K562 (cell line): ENCODE measurements at regions not wholly inside any gene's neighbourhood (a gene's known extent, or its start where the extent isn't known, plus 50 kb on each side); places are given as distances from the start of the nearest gene placed in this dataset.

Source experiments
- ATAC-seq: fragments of 200-7000 bp; cut with Tn5 transposase; 3 replicates; pipeline ENCODE4 v1.9.1; 2020; ENCODE audit warnings: moderate library complexity
- BruUV-seq: library from RNA; stranded (reverse); fragments of 400-500 nt; replicated peaks from 2 replicates; lab custom pipeline; 2021; lab: Mats Ljungman, UMichigan
- CTCF ChIA-PET: fragments of 300-600 bp; formaldehyde crosslinking; extraction: SDS; loops from one replicate; lab custom pipeline; 2021; ENCODE audit warnings: low intra/inter-chr PET ratio; lab: Yijun Ruan, JAX
- POLR2A ChIA-PET: fragments of 300-600, 350-650 bp; sonication (Branson Sonifier 250); formaldehyde crosslinking; extraction: SDS; loops from one replicate; lab custom pipeline; 2021; ENCODE audit warnings: antibody characterized with exemption, inconsistent platforms; lab: Yijun Ruan, JAX
- DNase-seq, 4 experiments: peaks; one replicate each; pipeline versions ENCODE4 v3.0.0 to v3.0.0-alpha.2; 2011 to 2018; ENCODE audit warnings: low spot score in 3 of 4, mixed read lengths in 3 of 4; ENCODE audit errors: extremely low read depth in 1 of 4
- FAIRE-seq: peaks from 2 replicates; lab custom pipeline; 2011; peaks lifted over from hg19 to GRCh38; lab: Jason Lieb, UNC
- H2AFZ ChIP-seq: 2 replicates; pipeline ENCODE4 v1.6.0; 2011; ENCODE audit warnings: low read depth, low read length, control low read depth, inconsistent platforms
- H3K27ac ChIP-seq: fragments of 200-600 bp; 3 replicates; pipeline ENCODE4 v1.8.0; 2011; ENCODE audit warnings: low read depth, mild to moderate bottlenecking, control low read depth, inconsistent platforms, low read length, moderate library complexity, mixed read lengths; ENCODE audit errors: extremely low read depth
- H3K27me3 ChIP-seq, 2 experiments: fragments of 300-600 bp in 1 of 2; 2 replicates in 1 of 2; 3 replicates in 1 of 2; pipeline versions ENCODE4 v1.6.0 to v1.8.0; 2011; ENCODE audit warnings: inconsistent platforms in 2 of 2, low read length in 2 of 2, mild to moderate bottlenecking in 1 of 2, mixed read lengths in 1 of 2, moderate library complexity in 1 of 2; ENCODE audit not compliant: control insufficient read depth in 2 of 2, insufficient read depth in 2 of 2
- H3K36me3 ChIP-seq: fragments of 300-600 bp; 3 replicates; pipeline ENCODE4 v1.8.0; 2011; ENCODE audit warnings: mild to moderate bottlenecking, low read length, inconsistent platforms; ENCODE audit not compliant: control insufficient read depth, insufficient read depth
- H3K4me1 ChIP-seq, 2 experiments: fragments of 200-600 bp in 1 of 2; replicated peaks in 1 of 2; 2 replicates in 1 of 2; 3 replicates in 1 of 2; pipeline versions ENCODE4 v1.5.1 to v1.8.0; 2011; ENCODE audit warnings: inconsistent platforms in 2 of 2, low read length in 2 of 2, mild to moderate bottlenecking in 1 of 2, mixed read lengths in 1 of 2, moderate library complexity in 1 of 2; ENCODE audit not compliant: control insufficient read depth in 2 of 2, insufficient read depth in 2 of 2
- H3K4me2 ChIP-seq: 2 replicates; pipeline ENCODE4 v1.6.1; 2011; ENCODE audit warnings: low read length, control low read depth, inconsistent platforms, mixed read lengths; ENCODE audit not compliant: insufficient read depth
- H3K4me3 ChIP-seq: fragments of 200-600 bp; sonication (generic), shearing (Covaris generic); 2 replicates; pipeline ENCODE4 v1.5.1; 2016; ENCODE audit warnings: control low read depth, inconsistent platforms
- H3K79me2 ChIP-seq: fragments of 200-600 bp; 3 replicates; pipeline ENCODE4 v1.8.0; 2011; ENCODE audit warnings: low read length, inconsistent platforms; ENCODE audit not compliant: control insufficient read depth, insufficient read depth
- H3K9ac ChIP-seq, 2 experiments: 2 replicates each; pipeline versions ENCODE4 v1.6.0 to v1.6.1; 2011; ENCODE audit warnings: low read depth in 2 of 2, low read length in 2 of 2, control low read depth in 1 of 2, inconsistent platforms in 1 of 2, mild to moderate bottlenecking in 1 of 2, mixed read lengths in 1 of 2; ENCODE audit not compliant: insufficient read depth in 1 of 2
- H3K9me1 ChIP-seq: one replicate; pipeline ENCODE4 v1.6.0; 2011; ENCODE audit warnings: inconsistent platforms, mild to moderate bottlenecking, low read length, moderate library complexity; ENCODE audit not compliant: control insufficient read depth, insufficient read depth
- H3K9me3 ChIP-seq: replicated peaks from 2 replicates; pipeline ENCODE4 v1.5.1; 2011; ENCODE audit warnings: low read depth, low read length, inconsistent platforms; ENCODE audit not compliant: control insufficient read depth, insufficient read depth
- H4K20me1 ChIP-seq: replicated peaks from 2 replicates; pipeline ENCODE4 v1.6.1; 2011; ENCODE audit warnings: low read length, inconsistent platforms, mixed read lengths; ENCODE audit not compliant: control insufficient read depth, insufficient read depth
- DNMT1 ChIP-seq: fragments of 450-650 bp; IDR thresholded peaks from 2 replicates; pipeline ENCODE4 v1.6.1; 2016; ENCODE audit warnings: antibody characterized with exemption, mild to moderate bottlenecking
- FOXK1 ChIP-seq: sonication (generic); formaldehyde crosslinking; IDR thresholded peaks from 2 replicates; pipeline ENCODE4 v1.8.0; 2022; ENCODE audit warnings: missing genetic modification reagents, mild to moderate bottlenecking, borderline replicate concordance
- HNRNPL ChIP-seq: fragments of 200-400 bp; formaldehyde crosslinking; IDR thresholded peaks from 2 replicates; pipeline ENCODE4 v1.6.1; 2017; ENCODE audit warnings: low read depth, mild to moderate bottlenecking, low read length
- ILK ChIP-seq: fragments of 450-650 bp; IDR thresholded peaks from 2 replicates; pipeline ENCODE4 v1.6.1; 2016; ENCODE audit warnings: missing genetic modification characterization, low read depth, mild to moderate bottlenecking, missing compliant biosample characterization, moderate library complexity, borderline replicate concordance
- KLF10 ChIP-seq: fragments of 250-450 bp; sonication (Bioruptor Pico); IDR thresholded peaks from 2 replicates; pipeline ENCODE4 v1.6.1; 2021; ENCODE audit warnings: matching md5 sums
- MYNN ChIP-seq, 2 experiments: sonication (generic); formaldehyde crosslinking in 1 of 2; IDR thresholded peaks; 2 replicates each; pipeline versions ENCODE4 v1.5.0 to v1.6.1; 2016 to 2020; ENCODE audit warnings: antibody characterized with exemption in 1 of 2, missing genetic modification reagents in 1 of 2
- RCOR1 ChIP-seq, 2 experiments: IDR thresholded peaks; 2 replicates each; pipeline ENCODE4 v1.6.1; 2012; ENCODE audit warnings: low read depth in 2 of 2, low read length in 2 of 2, borderline replicate concordance in 1 of 2, improper control_type of control experiment in 1 of 2
- ZNF133 ChIP-seq: fragments of 250-450 bp; sonication (Bioruptor Pico); IDR thresholded peaks from 2 replicates; pipeline ENCODE4 v1.4.0; 2020; ENCODE audit warnings: mild to moderate bottlenecking
- ZNF347 ChIP-seq: fragments of 450-650 bp; formaldehyde crosslinking; IDR thresholded peaks from 2 replicates; pipeline ENCODE4 v1.4.0; 2020; ENCODE audit warnings: low read depth, mild to moderate bottlenecking, moderate library complexity
- ZNF57 ChIP-seq: fragments of 450-650 bp; formaldehyde crosslinking; IDR thresholded peaks from 2 replicates; pipeline ENCODE4 v1.4.0; 2020; ENCODE audit warnings: mild to moderate bottlenecking, moderate library complexity
- ZNF75A ChIP-seq: fragments of 450-650 bp; formaldehyde crosslinking; IDR thresholded peaks from 2 replicates; pipeline ENCODE4 v1.4.0; 2020; ENCODE audit warnings: mild to moderate bottlenecking
- ZNF766 ChIP-seq: fragments of 200-800 bp; sonication (Bioruptor generic); conservative IDR thresholded peaks from 2 replicates; pipeline ENCODE4 v1.6.1; 2016; ENCODE audit warnings: missing genetic modification characterization, missing compliant biosample characterization
- WGBS: fragments of 100-300 bp; shearing (Covaris generic); methylation state at CpG from one replicate; pipeline ENCODE4 v1.1.6; 2016; ENCODE audit warnings: low coverage, mixed read lengths; ENCODE audit not compliant: insufficient coverage; ENCODE audit errors: missing lambda C conversion rate; 5-methylcytosine and 5-hydroxymethylcytosine counted together
- in situ Hi-C: fragments of 300-500 bp; cut with MboI; formaldehyde crosslinking; loops from 4 replicates; pipeline ENCODE4 v1.15.0; 2018; ENCODE audit warnings: inconsistent platforms, mixed read lengths
- intact Hi-C: fragments of 100-400 bp; cut with micrococcal nuclease; formaldehyde crosslinking; loops from 2 replicates; pipeline ENCODE4 v1.14.2; 2022
- TF ChIP-seq, protein P1 (sequence below): fragments of 450-650 bp; IDR thresholded peaks from 2 replicates; pipeline ENCODE4 v1.6.1; 2018; ENCODE audit not compliant: partially characterized antibody
- TF ChIP-seq, protein P2 (sequence below): fragments of 250-450 bp; sonication (Bioruptor Pico); IDR thresholded peaks from 2 replicates; pipeline ENCODE4 v1.8.0; 2022; ENCODE audit warnings: moderate library complexity, mild to moderate bottlenecking, inconsistent platforms
- TF ChIP-seq, protein P3 (sequence below): fragments of 150-350 bp; conservative IDR thresholded peaks from 2 replicates; pipeline ENCODE4 v1.6.1; 2014; ENCODE audit warnings: low read length

DNA sequence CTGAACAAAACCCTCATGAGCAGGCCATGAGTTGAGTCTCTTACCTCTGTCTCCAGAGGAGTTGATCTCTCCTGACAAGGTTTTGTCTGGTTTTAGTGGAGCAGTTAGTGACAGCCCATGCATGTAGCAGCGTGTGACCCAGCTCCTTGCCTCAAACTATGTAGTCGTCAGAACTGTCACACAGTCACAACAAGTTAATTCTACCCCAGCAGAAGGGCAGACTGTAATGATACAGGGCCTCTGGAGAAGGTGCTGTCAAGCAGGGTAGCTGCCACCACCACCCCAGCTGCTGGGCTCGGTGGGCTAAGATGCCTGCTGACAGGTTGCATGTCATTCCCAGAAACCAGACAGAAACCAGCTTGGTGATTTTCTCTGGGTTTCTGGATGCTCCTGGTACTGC is 194.5 kb downstream of the PSAT1 start:
- Histone ChIP-seq H3K9me1 (no peaks in the 10 kb centered on the region), H3K79me2 (no peaks in the 10 kb centered on the region), H3K4me3 (no peak overlapping the region), H2AFZ (no peak overlapping the region), H3K9ac (no peak overlapping the region), H3K27ac (no peak overlapping the region), H3K27me3 (no peaks in the 10 kb centered on the region), H3K9me3 (no peaks in the 10 kb centered on the region), H3K36me3 (no peaks in the 10 kb centered on the region), H3K4me1 (no peaks in the 10 kb centered on the region), H3K4me2 (no peak overlapping the region), H4K20me1 (no peaks in the 10 kb centered on the region)
- WGBS: 0% methylated on average over 3 of the region's 3 CpGs
- CTCF ChIA-PET: no interaction called here
- DNase-seq (no peak), ATAC-seq (no peak), FAIRE-seq (no peak)
- BruUV-seq: no TSS peak
- POLR2A ChIA-PET: no interaction called here
- in situ Hi-C loops: no loop called here
- TF ChIP-seq ZNF133 (no peak), ZNF347 (CRISPR knock-in tag) (no peak), ZNF57 (CRISPR knock-in tag) (no peak), RCOR1 (IDR thresholded peaks at IDR 0.05; ENCODE audit: borderline replicate concordance in 1 of 2, low read depth in 2 of 2, low read length in 2 of 2) (no peak), MYNN (IDR thresholded peaks at IDR 0.05) (no peak), MYNN (CRISPR knock-in tag; IDR thresholded peaks at IDR 0.05) (no peak), KLF10 (CRISPR knock-in tag) (no peak), ZNF75A (no peak), HNRNPL (no peak), ZNF766 (CRISPR knock-in tag) (no peak), ILK (no peak), DNMT1 (no peak), FOXK1 (CRISPR knock-in tag) (no peak)
- TF ChIP-seq, protein P1, sequence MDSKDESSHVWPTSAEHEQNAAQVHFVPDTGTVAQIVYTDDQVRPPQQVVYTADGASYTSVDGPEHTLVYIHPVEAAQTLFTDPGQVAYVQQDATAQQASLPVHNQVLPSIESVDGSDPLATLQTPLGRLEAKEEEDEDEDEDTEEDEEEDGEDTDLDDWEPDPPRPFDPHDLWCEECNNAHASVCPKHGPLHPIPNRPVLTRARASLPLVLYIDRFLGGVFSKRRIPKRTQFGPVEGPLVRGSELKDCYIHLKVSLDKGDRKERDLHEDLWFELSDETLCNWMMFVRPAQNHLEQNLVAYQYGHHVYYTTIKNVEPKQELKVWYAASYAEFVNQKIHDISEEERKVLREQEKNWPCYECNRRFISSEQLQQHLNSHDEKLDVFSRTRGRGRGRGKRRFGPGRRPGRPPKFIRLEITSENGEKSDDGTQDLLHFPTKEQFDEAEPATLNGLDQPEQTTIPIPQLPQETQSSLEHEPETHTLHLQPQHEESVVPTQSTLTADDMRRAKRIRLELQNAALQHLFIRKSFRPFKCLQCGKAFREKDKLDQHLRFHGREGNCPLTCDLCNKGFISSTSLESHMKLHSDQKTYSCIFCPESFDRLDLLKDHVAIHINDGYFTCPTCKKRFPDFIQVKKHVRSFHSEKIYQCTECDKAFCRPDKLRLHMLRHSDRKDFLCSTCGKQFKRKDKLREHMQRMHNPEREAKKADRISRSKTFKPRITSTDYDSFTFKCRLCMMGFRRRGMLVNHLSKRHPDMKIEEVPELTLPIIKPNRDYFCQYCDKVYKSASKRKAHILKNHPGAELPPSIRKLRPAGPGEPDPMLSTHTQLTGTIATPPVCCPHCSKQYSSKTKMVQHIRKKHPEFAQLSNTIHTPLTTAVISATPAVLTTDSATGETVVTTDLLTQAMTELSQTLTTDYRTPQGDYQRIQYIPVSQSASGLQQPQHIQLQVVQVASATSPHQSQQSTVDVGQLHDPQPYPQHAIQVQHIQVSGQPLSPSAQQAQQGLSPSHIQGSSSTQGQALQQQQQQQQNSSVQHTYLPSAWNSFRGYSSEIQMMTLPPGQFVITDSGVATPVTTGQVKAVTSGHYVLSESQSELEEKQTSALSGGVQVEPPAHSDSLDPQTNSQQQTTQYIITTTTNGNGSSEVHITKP: no peak
- TF ChIP-seq, protein P2, sequence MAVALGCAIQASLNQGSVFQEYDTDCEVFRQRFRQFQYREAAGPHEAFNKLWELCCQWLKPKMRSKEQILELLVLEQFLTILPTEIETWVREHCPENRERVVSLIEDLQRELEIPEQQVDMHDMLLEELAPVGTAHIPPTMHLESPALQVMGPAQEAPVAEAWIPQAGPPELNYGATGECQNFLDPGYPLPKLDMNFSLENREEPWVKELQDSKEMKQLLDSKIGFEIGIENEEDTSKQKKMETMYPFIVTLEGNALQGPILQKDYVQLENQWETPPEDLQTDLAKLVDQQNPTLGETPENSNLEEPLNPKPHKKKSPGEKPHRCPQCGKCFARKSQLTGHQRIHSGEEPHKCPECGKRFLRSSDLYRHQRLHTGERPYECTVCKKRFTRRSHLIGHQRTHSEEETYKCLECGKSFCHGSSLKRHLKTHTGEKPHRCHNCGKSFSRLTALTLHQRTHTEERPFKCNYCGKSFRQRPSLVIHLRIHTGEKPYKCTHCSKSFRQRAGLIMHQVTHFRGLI: no peak
- TF ChIP-seq, protein P3, sequence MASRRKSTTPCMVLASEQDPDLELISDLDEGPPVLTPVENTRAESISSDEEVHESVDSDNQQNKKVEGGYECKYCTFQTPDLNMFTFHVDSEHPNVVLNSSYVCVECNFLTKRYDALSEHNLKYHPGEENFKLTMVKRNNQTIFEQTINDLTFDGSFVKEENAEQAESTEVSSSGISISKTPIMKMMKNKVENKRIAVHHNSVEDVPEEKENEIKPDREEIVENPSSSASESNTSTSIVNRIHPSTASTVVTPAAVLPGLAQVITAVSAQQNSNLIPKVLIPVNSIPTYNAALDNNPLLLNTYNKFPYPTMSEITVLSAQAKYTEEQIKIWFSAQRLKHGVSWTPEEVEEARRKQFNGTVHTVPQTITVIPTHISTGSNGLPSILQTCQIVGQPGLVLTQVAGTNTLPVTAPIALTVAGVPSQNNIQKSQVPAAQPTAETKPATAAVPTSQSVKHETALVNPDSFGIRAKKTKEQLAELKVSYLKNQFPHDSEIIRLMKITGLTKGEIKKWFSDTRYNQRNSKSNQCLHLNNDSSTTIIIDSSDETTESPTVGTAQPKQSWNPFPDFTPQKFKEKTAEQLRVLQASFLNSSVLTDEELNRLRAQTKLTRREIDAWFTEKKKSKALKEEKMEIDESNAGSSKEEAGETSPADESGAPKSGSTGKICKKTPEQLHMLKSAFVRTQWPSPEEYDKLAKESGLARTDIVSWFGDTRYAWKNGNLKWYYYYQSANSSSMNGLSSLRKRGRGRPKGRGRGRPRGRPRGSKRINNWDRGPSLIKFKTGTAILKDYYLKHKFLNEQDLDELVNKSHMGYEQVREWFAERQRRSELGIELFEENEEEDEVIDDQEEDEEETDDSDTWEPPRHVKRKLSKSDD: no peak
- intact Hi-C loops: no loop called here
